Activated B cell treated with CpG ODN at 0.5 μM for 24 hours (primary cell): ENCODE measurements at regions not wholly inside any gene's neighbourhood (a gene's known extent, or its start where the extent isn't known, plus 50 kb on each side); places are given as distances from the start of the nearest gene placed in this dataset.

Experiments used
- ATAC-seq: fragments of 200-7000 bp; cut with Tn5 transposase; one replicate; pipeline ENCODE4 v1.10.0; 2021; ENCODE audit warnings: low read depth, mild to moderate bottlenecking, moderate library complexity
- CTCF ChIA-PET: fragments of 350-600 bp; sonication (Branson Sonifier 250); formaldehyde crosslinking; loops from one replicate; lab custom pipeline; 2021; ENCODE audit warnings: antibody characterized with exemption; lab: Charles Lee
- POLR2A ChIA-PET: fragments of 350-600 bp; sonication (Branson Sonifier 250); formaldehyde crosslinking; loops from one replicate; lab custom pipeline; 2021; ENCODE audit warnings: antibody characterized with exemption; lab: Charles Lee
- DNase-seq: peaks from one replicate; pipeline ENCODE4 v3.0.0; 2022
- H3K27ac Mint-ChIP-seq: one replicate; pipeline ENCODE4 v1.8.0; 2020; ENCODE audit warnings: mixed read lengths
- H3K27me3 Mint-ChIP-seq: one replicate; pipeline ENCODE4 v1.8.0; 2021; ENCODE audit warnings: mixed read lengths
- H3K36me3 Mint-ChIP-seq: one replicate; pipeline ENCODE4 v1.8.0; 2021; ENCODE audit warnings: low read depth, mixed read lengths
- H3K4me1 Mint-ChIP-seq: one replicate; pipeline ENCODE4 v1.8.0; 2021; ENCODE audit warnings: mixed read lengths
- H3K4me3 Mint-ChIP-seq: one replicate; pipeline ENCODE4 v1.8.0; 2020; ENCODE audit warnings: mild to moderate bottlenecking, mixed read lengths
- H3K9me3 Mint-ChIP-seq: one replicate; pipeline ENCODE4 v1.8.0; 2020; ENCODE audit warnings: mixed read lengths
- intact Hi-C: fragments of 100-400 bp; cut with micrococcal nuclease; formaldehyde crosslinking; loops from one replicate; pipeline ENCODE4 v1.15.1; 2024
- TF ChIP-seq, protein P1 (sequence below): fragments of 200-600 bp; IDR thresholded peaks from one replicate; pipeline ENCODE4 v1.8.0; 2022; ENCODE audit warnings: antibody characterized with exemption, mild to moderate bottlenecking

DNA sequence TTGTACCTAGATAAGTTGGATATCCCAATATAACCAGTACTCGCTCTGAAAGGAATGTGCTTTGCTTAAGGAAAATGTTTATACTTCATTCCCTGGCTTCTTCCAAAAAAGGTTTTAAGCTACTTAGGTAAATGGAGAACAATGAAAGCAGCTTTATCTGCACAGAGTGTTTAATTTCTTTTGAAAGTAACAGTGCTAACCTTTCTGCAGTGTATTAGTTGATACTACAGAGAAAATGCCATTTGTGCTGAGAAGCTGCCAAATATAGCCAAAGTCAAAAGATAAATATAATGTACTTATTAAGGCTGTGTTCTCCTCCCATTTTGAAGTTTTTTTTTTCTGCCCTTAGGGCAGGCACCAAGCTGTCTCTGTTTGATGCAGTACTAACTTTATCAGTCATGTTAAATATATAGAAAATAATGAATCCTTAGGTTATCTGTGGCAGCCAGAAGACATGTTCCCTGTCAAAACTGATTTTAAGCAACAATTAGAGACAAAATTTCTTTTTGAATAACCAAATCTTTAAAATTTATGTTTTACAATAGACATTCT is 145.4 kb upstream of the KITLG start:
- CTCF ChIA-PET = no interaction called here
- Mint-ChIP-seq H3K4me1 (no peaks in the 10 kb centered on the region), H3K27ac (no peak overlapping the region), H3K4me3 (no peak overlapping the region), H3K9me3 (no peaks in the 10 kb centered on the region), H3K36me3 (no peaks in the 10 kb centered on the region), H3K27me3 (no peaks in the 10 kb centered on the region)
- no peak for DNase-seq
- TF ChIP-seq, protein P1, sequence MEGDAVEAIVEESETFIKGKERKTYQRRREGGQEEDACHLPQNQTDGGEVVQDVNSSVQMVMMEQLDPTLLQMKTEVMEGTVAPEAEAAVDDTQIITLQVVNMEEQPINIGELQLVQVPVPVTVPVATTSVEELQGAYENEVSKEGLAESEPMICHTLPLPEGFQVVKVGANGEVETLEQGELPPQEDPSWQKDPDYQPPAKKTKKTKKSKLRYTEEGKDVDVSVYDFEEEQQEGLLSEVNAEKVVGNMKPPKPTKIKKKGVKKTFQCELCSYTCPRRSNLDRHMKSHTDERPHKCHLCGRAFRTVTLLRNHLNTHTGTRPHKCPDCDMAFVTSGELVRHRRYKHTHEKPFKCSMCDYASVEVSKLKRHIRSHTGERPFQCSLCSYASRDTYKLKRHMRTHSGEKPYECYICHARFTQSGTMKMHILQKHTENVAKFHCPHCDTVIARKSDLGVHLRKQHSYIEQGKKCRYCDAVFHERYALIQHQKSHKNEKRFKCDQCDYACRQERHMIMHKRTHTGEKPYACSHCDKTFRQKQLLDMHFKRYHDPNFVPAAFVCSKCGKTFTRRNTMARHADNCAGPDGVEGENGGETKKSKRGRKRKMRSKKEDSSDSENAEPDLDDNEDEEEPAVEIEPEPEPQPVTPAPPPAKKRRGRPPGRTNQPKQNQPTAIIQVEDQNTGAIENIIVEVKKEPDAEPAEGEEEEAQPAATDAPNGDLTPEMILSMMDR = no peak
- intact Hi-C loops = no loop called here
- POLR2A ChIA-PET = no interaction called here
- no peak for ATAC-seq

DNA sequence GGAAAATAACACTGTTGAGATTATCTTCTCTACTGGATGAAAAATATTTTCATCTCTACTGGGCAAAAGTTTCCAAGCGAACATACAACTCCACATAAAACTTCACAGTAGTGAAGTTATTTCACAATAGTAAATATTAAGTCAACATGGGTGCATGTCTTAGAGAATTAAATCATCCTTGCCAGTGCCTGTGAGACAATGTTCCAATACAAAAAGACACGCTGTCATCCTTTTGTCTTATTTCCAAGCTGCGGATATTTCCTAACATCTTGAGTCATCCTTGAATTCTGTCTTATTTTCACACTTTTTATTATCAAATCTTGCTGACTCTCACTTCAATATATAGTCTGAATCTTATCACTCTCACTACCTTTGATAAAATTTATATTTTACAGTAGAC is 142.9 kb upstream of the KITLG start:
- H3K4me1 Mint-ChIP-seq = no peaks in the 10 kb centered on the region
- H3K4me3 Mint-ChIP-seq = no peak overlapping the region
- intact Hi-C loops = no loop called here
- DNase-seq (no peak), ATAC-seq (no peak)
- H3K36me3 Mint-ChIP-seq = no peaks in the 10 kb centered on the region
- H3K27me3 Mint-ChIP-seq = no peaks in the 10 kb centered on the region
- TF ChIP-seq, protein P1 = no peak
- ChIA-PET CTCF (no interaction called here), POLR2A (no interaction called here)
- no peak overlapping the region for H3K27ac Mint-ChIP-seq
- no peaks in the 10 kb centered on the region for H3K9me3 Mint-ChIP-seq

DNA sequence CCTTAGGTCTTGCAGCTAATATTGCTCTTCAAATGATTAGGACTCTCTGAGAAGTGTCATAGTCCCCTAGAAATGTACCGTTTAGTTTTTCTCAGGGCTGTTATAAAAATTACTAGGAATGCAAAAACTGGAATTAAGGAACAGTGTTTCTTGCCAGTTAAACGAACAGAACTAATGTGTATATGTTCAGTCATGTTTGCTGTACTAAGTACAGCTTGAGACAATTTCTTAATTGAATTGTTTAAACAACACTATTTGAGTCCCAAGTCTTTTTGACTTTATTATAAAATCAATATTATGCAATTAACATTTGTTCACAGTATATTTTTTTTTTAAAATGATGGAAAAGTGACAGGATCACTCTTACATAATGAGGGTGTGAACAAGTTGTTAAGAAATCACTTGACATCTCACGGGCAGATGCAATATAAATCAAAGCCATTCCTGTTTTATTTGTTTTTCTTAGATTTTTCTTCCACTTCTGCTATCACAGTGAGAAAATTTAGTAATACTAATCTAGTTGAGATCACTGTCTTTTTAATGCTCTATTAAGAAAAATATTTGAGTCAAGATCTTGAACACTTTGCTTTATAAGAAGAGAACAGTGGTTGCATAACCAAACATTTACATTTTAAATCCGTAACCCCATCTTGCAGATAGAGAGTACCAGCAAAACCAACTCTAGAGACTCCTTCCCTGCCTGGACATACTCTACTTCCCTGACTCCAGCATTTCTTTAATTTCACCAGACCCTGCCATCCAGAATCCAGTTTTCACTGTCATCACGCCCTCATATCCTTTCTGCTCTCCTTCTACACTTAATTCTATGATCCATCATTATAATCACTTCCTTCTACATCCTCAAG is 140.7 kb upstream of the KITLG start:
- ATAC-seq (no peak), DNase-seq (no peak)
- Mint-ChIP-seq H3K36me3 (no peaks in the 10 kb centered on the region), H3K9me3 (no peaks in the 10 kb centered on the region), H3K4me3 (no peak overlapping the region), H3K27me3 (no peaks in the 10 kb centered on the region), H3K27ac (no peak overlapping the region), H3K4me1 (no peaks in the 10 kb centered on the region)
- intact Hi-C loops = no loop called here
- ChIA-PET POLR2A (no interaction called here), CTCF (no interaction called here)
- TF ChIP-seq, protein P1 = no peak

DNA sequence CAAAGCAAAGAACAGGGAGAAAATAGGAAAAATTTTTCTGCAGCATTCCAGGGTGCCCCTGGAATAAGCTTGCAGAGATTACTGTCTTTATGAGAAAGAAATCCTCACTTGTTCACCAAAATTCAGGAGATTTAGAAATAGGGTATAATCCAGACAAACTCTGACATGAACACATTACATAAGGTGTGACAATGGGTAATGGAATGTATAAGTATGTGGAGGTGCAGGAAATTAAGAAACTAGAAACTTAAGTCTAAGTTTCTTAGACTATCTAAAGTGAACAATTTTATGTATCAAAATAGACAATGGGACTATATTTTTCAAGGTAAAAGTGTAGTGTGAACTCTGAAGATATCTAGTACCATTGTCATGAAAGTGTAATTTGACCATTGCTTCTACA is 140.0 kb upstream of the KITLG start:
- TF ChIP-seq, protein P1 = no peak
- POLR2A ChIA-PET = no interaction called here
- intact Hi-C loops = no loop called here
- no peaks in the 10 kb centered on the region for H3K36me3 Mint-ChIP-seq
- no peaks in the 10 kb centered on the region for H3K9me3 Mint-ChIP-seq
- CTCF ChIA-PET = no interaction called here
- DNase-seq = no peak
- H3K27ac Mint-ChIP-seq = no peak overlapping the region
- H3K27me3 Mint-ChIP-seq = no peaks in the 10 kb centered on the region
- no peaks in the 10 kb centered on the region for H3K4me1 Mint-ChIP-seq
- no peak for ATAC-seq
- H3K4me3 Mint-ChIP-seq = no peak overlapping the region

DNA sequence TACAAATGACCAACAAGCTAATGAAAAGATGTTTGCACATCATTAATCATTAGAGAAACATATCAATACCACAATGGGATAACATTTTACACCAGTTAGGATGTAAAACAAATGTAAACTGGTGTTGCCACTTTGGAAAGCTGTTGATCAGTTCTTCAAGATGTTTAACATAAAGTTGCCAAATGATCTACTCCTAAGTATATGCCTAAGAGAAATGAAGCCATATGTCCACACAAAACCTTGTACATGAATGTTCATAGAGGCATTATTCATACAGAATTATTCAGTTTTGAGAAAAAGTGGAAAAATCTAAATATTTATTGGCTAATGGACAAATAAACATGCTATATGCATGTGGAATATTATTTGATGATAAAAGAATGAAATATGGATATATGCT is 136.9 kb upstream of the KITLG start:
- intact Hi-C loops = no loop called here

More for the DNA sequence above, 136.9 kb upstream of the KITLG start:
- H3K4me1 Mint-ChIP-seq = no peaks in the 10 kb centered on the region
- no peaks in the 10 kb centered on the region for H3K27me3 Mint-ChIP-seq
- H3K9me3 Mint-ChIP-seq = no peaks in the 10 kb centered on the region
- ATAC-seq (no peak), DNase-seq (no peak)
- H3K4me3 Mint-ChIP-seq = no peak overlapping the region
- POLR2A ChIA-PET = no interaction called here
- no peak overlapping the region for H3K27ac Mint-ChIP-seq
- CTCF ChIA-PET = no interaction called here
- TF ChIP-seq, protein P1 = no peak
- H3K36me3 Mint-ChIP-seq = no peaks in the 10 kb centered on the region
